NT2/D1 (cell line): ENCODE measurements at regions not wholly inside any gene's neighbourhood (a gene's known extent, or its start where the extent isn't known, plus 50 kb on each side); places are given as distances from the start of the nearest gene placed in this dataset.

ENCODE experiments used
- DNase-seq: peaks from one replicate; pipeline ENCODE4 v3.0.0-alpha.2; 2011; ENCODE audit warnings: low read depth, low spot score
- H3K27me3 ChIP-seq: 2 replicates; pipeline ENCODE4 v1.6.0; 2011; ENCODE audit warnings: mild to moderate bottlenecking; ENCODE audit not compliant: insufficient read length, insufficient read depth
- H3K36me3 ChIP-seq: 2 replicates; pipeline ENCODE4 v1.6.1; 2011; ENCODE audit warnings: mild to moderate bottlenecking, low read length, mixed read lengths; ENCODE audit not compliant: insufficient read depth, insufficient read length
- H3K4me1 ChIP-seq: 2 replicates; pipeline ENCODE4 v1.5.1; 2011; ENCODE audit not compliant: insufficient read depth, insufficient read length
- H3K4me3 ChIP-seq: 2 replicates; pipeline ENCODE4 v1.5.1; 2011; ENCODE audit warnings: low read depth; ENCODE audit not compliant: insufficient read length
- H3K9ac ChIP-seq: 2 replicates; pipeline ENCODE4 v1.6.0; 2011; ENCODE audit warnings: low read depth; ENCODE audit not compliant: insufficient read length
- H3K9me3 ChIP-seq: 2 replicates; pipeline ENCODE4 v1.5.1; 2011; ENCODE audit warnings: mild to moderate bottlenecking, low read length; ENCODE audit not compliant: insufficient read depth
- SUZ12 ChIP-seq: IDR thresholded peaks from 2 replicates; pipeline ENCODE4 v1.6.1; 2011; ENCODE audit not compliant: insufficient read length, insufficient read depth; ENCODE audit errors: extremely low read depth
- YY1 ChIP-seq: IDR thresholded peaks from 2 replicates; pipeline ENCODE4 v1.6.1; 2011; ENCODE audit not compliant: insufficient read length, insufficient read depth
- ZNF274 ChIP-seq: IDR thresholded peaks from 2 replicates; pipeline ENCODE4 v1.6.1; 2011; ENCODE audit warnings: mild to moderate bottlenecking, low read depth, low read length

- Histone ChIP-seq H3K9me3 (no peaks in the 10 kb centered on the region), H3K4me3 (no peak overlapping the region), H3K27me3 (no peaks in the 10 kb centered on the region), H3K4me1 (no peaks in the 10 kb centered on the region), H3K36me3 (no peaks in the 10 kb centered on the region), H3K9ac (no peak overlapping the region)
- TF ChIP-seq YY1: no peak
- TF ChIP-seq SUZ12: no peak
- no peak for DNase-seq
Observed at GRCh38 chr6:165716886-165717285, 53.8 kb upstream of the PDE10A start.

DNA sequence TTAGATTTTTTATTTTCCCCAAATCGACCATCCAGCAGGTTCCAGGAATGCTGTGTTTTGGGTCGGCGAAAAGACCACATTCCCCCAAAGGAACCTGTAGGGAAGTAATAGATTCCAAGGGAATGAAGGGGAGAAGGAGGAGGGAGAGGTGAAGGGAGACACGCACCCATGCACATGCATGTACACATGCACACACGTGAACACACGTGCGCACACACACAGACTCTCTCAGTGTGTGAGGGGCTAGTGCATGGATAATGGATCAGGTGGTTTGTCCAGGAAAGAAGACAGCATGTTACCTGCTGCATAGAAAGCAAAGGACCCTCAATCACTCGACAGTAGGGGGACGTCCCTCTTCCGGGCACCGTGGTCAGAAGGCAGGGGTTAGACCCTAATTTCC is 52.4 kb upstream of the PDE10A start:
- no peaks in the 10 kb centered on the region for H3K36me3 ChIP-seq
- H3K4me3 ChIP-seq: no peak overlapping the region
- H3K4me1 ChIP-seq: no peaks in the 10 kb centered on the region
- no peaks in the 10 kb centered on the region for H3K9me3 ChIP-seq
- H3K27me3 ChIP-seq: no peaks in the 10 kb centered on the region
- no peak overlapping the region for H3K9ac ChIP-seq
- DNase-seq: no peak
- no peak for TF ChIP-seq ZNF274
- TF ChIP-seq YY1: no peak
- no peak for TF ChIP-seq SUZ12

GRCh38 chr6:165714907-165715306 is 51.9 kb upstream of the PDE10A start:
- no peaks in the 10 kb centered on the region for H3K4me1 ChIP-seq
- no peaks in the 10 kb centered on the region for H3K36me3 ChIP-seq
- no peaks in the 10 kb centered on the region for H3K27me3 ChIP-seq
- no peak overlapping the region for H3K9ac ChIP-seq
- TF ChIP-seq ZNF274 (no peak), SUZ12 (no peak)
- DNase-seq: no peak
- H3K4me3 ChIP-seq: no peak overlapping the region
- no peaks in the 10 kb centered on the region for H3K9me3 ChIP-seq

DNA sequence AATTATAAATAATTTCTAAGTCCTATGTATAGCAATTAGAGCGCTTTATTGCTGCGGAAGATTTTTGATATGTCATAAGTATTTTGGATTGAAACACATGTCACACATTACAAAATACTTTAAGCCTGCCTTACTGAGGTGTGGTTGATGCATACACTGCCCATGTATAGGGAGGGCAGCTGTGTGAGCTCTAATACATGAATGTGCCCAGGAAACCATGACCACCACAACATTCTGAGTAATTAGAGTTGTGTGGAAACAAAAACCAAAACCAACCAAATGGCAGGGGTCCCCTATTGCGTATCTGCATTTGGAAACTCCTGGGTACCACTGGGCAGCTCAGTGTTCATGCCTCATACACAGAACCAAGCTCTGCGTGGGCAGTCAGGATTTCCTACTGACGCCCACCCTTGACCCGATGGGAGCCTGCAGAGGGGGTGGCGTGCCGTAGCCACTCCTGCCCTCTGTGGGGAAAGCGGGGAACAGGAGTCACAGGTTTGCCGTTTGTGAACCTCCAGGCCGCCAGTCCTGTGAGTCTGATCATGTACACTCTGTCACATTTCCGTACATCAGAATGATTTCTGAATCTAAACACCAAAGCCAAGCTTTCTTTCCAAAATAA is 50.9 kb upstream of the PDE10A start:
- no peaks in the 10 kb centered on the region for H3K27me3 ChIP-seq
- TF ChIP-seq ZNF274: no peak
- no peak for TF ChIP-seq SUZ12
- TF ChIP-seq YY1: no peak
- H3K9me3 ChIP-seq: no peaks in the 10 kb centered on the region
- H3K9ac ChIP-seq: no peak overlapping the region
- DNase-seq: no peak
- H3K4me3 ChIP-seq: no peak overlapping the region
- H3K4me1 ChIP-seq: no peaks in the 10 kb centered on the region
- no peaks in the 10 kb centered on the region for H3K36me3 ChIP-seq
